WTC11 (cell line): ENCODE measurements at regions not wholly inside any gene's neighbourhood (a gene's known extent, or its start where the extent isn't known, plus 50 kb on each side); places are given as distances from the start of the nearest gene placed in this dataset.

Experiments
- ATAC-seq: fragments of 200-7000 bp; cut with Tn5 transposase; 2 replicates; pipeline ENCODE4 v1.10.0; 2021; ENCODE audit warnings: mild to moderate bottlenecking, moderate library complexity
- CTCF ChIA-PET: fragments of 300-600 bp; sonication (Branson Sonifier 250); formaldehyde crosslinking; loops from one replicate; lab custom pipeline; 2021; ENCODE audit warnings: antibody characterized with exemption; lab: Charles Lee
- POLR2A ChIA-PET: fragments of 350-600 bp; sonication (Branson Sonifier 250); formaldehyde crosslinking; loops from one replicate; lab custom pipeline; 2021; ENCODE audit warnings: antibody characterized with exemption; lab: Charles Lee
- DNase-seq: peaks from one replicate; pipeline ENCODE4 v3.0.0; 2021; ENCODE audit warnings: low spot score
- H3K27ac Mint-ChIP-seq: 2 replicates; pipeline ENCODE4 v1.8.0; 2021; ENCODE audit warnings: mixed read lengths
- H3K27me3 Mint-ChIP-seq: 2 replicates; pipeline ENCODE4 v1.8.0; 2021; ENCODE audit warnings: low read depth, mild to moderate bottlenecking, moderate library complexity, mixed read lengths
- H3K36me3 Mint-ChIP-seq: 2 replicates; pipeline ENCODE4 v1.8.0; 2021; ENCODE audit warnings: mixed read lengths
- H3K4me1 Mint-ChIP-seq: 2 replicates; pipeline ENCODE4 v1.8.0; 2022; ENCODE audit warnings: mixed read lengths
- H3K4me3 Mint-ChIP-seq: 2 replicates; pipeline ENCODE4 v1.8.0; 2021; ENCODE audit warnings: mild to moderate bottlenecking, moderate library complexity, mixed read lengths
- H3K9me3 Mint-ChIP-seq: 2 replicates; pipeline ENCODE4 v1.8.0; 2021; ENCODE audit warnings: mixed read lengths
- ERG ChIP-seq: fragments of 250-450 bp; sonication (Bioruptor Pico); IDR thresholded peaks from 2 replicates; pipeline ENCODE4 v1.8.0; 2021; ENCODE audit warnings: mild to moderate bottlenecking
- FOXP4 ChIP-seq: sonication (generic); formaldehyde crosslinking; IDR thresholded peaks from 2 replicates; pipeline ENCODE4 v1.8.0; 2022; ENCODE audit warnings: mild to moderate bottlenecking, missing genetic modification reagents
- GABPB1 ChIP-seq: sonication (generic); formaldehyde crosslinking; IDR thresholded peaks from 2 replicates; pipeline ENCODE4 v1.8.1; 2023; ENCODE audit warnings: mild to moderate bottlenecking, missing genetic modification reagents
- IRF2 ChIP-seq: sonication (generic); formaldehyde crosslinking; IDR thresholded peaks from 2 replicates; pipeline ENCODE4 v1.8.0; 2022; ENCODE audit warnings: low read depth, missing genetic modification reagents, borderline replicate concordance
- JAZF1 ChIP-seq: fragments of 250-450 bp; sonication (Bioruptor Pico); IDR thresholded peaks from 2 replicates; pipeline ENCODE4 v1.9.0; 2021; ENCODE audit warnings: moderate library complexity, mild to moderate bottlenecking, inconsistent platforms
- JUN ChIP-seq: sonication (generic); formaldehyde crosslinking; IDR thresholded peaks from 2 replicates; pipeline ENCODE4 v1.8.0; 2023; ENCODE audit warnings: mild to moderate bottlenecking, missing genetic modification reagents
- RORB ChIP-seq: fragments of 250-450 bp; sonication (Bioruptor Pico); IDR thresholded peaks from 2 replicates; pipeline ENCODE4 v1.9.0; 2021; ENCODE audit warnings: mild to moderate bottlenecking
- SMAD4 ChIP-seq: sonication (generic); formaldehyde crosslinking; IDR thresholded peaks from 2 replicates; pipeline ENCODE4 v1.8.0; 2022; ENCODE audit warnings: mild to moderate bottlenecking, missing genetic modification reagents
- SOX15 ChIP-seq: fragments of 250-450 bp; sonication (Bioruptor Pico); IDR thresholded peaks from 2 replicates; pipeline ENCODE4 v1.9.0; 2021; ENCODE audit warnings: mild to moderate bottlenecking
- ZBTB21 ChIP-seq: sonication (generic); formaldehyde crosslinking; IDR thresholded peaks from 2 replicates; pipeline ENCODE4 v1.8.1; 2023; ENCODE audit warnings: mild to moderate bottlenecking, missing genetic modification reagents, borderline replicate concordance
- ZNF317 ChIP-seq: sonication (generic); formaldehyde crosslinking; IDR thresholded peaks from 2 replicates; pipeline ENCODE4 v1.8.1; 2023; ENCODE audit warnings: low read depth, mild to moderate bottlenecking, moderate library complexity, missing genetic modification reagents, borderline replicate concordance
- ZNF512 ChIP-seq: sonication (generic); formaldehyde crosslinking; IDR thresholded peaks from 2 replicates; pipeline ENCODE4 v1.8.1; 2022; ENCODE audit warnings: missing genetic modification reagents, borderline replicate concordance
- TF ChIP-seq, protein P1 (sequence below): sonication (generic); formaldehyde crosslinking; IDR thresholded peaks from 2 replicates; pipeline ENCODE4 v1.8.1; 2023; ENCODE audit warnings: mild to moderate bottlenecking, moderate library complexity, missing genetic modification reagents
- TF ChIP-seq, protein P2 (sequence below): fragments of 250-450 bp; sonication (Bioruptor Pico); IDR thresholded peaks from 2 replicates; pipeline ENCODE4 v1.9.0; 2021; ENCODE audit warnings: mild to moderate bottlenecking
- TF ChIP-seq, protein P3 (sequence below): sonication (generic); formaldehyde crosslinking; IDR thresholded peaks from 2 replicates; pipeline ENCODE4 v1.8.0; 2023; ENCODE audit warnings: mild to moderate bottlenecking, missing genetic modification reagents
- TF ChIP-seq, protein P4 (sequence below): sonication (generic); formaldehyde crosslinking; IDR thresholded peaks from 2 replicates; pipeline ENCODE4 v1.8.1; 2023; ENCODE audit warnings: mild to moderate bottlenecking, missing genetic modification reagents, moderate library complexity
- TF ChIP-seq, protein P5 (sequence below): sonication (generic); formaldehyde crosslinking; IDR thresholded peaks from 2 replicates; pipeline ENCODE4 v1.8.1; 2023; ENCODE audit warnings: mild to moderate bottlenecking, missing genetic modification reagents, moderate library complexity
- TF ChIP-seq, protein P6 (sequence below): fragments of 250-450 bp; sonication (Bioruptor Pico); IDR thresholded peaks from 2 replicates; pipeline ENCODE4 v1.9.0; 2021; ENCODE audit warnings: mild to moderate bottlenecking, borderline replicate concordance
- TF ChIP-seq, protein P7 (sequence below): sonication (generic); formaldehyde crosslinking; IDR thresholded peaks from 2 replicates; pipeline ENCODE4 v1.8.0; 2023; ENCODE audit warnings: missing genetic modification reagents

- Mint-ChIP-seq H3K27me3 (no peaks in the 10 kb centered on the region), H3K36me3 (no peaks in the 10 kb centered on the region), H3K27ac (no peak overlapping the region), H3K4me1 (peaks cover 22% of the 10 kb centered on the region), H3K9me3 (no peaks in the 10 kb centered on the region), H3K4me3 (no peak overlapping the region)
- no peak for TF ChIP-seq JAZF1
- TF ChIP-seq FOXP4: no peak
- TF ChIP-seq JUN (CRISPR knock-in tag): no peak
- TF ChIP-seq, protein P1, sequence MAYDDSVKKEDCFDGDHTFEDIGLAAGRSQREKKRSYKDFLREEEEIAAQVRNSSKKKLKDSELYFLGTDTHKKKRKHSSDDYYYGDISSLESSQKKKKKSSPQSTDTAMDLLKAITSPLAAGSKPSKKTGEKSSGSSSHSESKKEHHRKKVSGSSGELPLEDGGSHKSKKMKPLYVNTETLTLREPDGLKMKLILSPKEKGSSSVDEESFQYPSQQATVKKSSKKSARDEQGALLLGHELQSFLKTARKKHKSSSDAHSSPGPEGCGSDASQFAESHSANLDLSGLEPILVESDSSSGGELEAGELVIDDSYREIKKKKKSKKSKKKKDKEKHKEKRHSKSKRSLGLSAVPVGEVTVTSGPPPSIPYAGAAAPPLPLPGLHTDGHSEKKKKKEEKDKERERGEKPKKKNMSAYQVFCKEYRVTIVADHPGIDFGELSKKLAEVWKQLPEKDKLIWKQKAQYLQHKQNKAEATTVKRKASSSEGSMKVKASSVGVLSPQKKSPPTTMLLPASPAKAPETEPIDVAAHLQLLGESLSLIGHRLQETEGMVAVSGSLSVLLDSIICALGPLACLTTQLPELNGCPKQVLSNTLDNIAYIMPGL (CRISPR knock-in tag): no peak
- TF ChIP-seq, protein P2, sequence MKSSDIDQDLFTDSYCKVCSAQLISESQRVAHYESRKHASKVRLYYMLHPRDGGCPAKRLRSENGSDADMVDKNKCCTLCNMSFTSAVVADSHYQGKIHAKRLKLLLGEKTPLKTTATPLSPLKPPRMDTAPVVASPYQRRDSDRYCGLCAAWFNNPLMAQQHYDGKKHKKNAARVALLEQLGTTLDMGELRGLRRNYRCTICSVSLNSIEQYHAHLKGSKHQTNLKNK (CRISPR knock-in tag): no peak
- TF ChIP-seq, protein P3, sequence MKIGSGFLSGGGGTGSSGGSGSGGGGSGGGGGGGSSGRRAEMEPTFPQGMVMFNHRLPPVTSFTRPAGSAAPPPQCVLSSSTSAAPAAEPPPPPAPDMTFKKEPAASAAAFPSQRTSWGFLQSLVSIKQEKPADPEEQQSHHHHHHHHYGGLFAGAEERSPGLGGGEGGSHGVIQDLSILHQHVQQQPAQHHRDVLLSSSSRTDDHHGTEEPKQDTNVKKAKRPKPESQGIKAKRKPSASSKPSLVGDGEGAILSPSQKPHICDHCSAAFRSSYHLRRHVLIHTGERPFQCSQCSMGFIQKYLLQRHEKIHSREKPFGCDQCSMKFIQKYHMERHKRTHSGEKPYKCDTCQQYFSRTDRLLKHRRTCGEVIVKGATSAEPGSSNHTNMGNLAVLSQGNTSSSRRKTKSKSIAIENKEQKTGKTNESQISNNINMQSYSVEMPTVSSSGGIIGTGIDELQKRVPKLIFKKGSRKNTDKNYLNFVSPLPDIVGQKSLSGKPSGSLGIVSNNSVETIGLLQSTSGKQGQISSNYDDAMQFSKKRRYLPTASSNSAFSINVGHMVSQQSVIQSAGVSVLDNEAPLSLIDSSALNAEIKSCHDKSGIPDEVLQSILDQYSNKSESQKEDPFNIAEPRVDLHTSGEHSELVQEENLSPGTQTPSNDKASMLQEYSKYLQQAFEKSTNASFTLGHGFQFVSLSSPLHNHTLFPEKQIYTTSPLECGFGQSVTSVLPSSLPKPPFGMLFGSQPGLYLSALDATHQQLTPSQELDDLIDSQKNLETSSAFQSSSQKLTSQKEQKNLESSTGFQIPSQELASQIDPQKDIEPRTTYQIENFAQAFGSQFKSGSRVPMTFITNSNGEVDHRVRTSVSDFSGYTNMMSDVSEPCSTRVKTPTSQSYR: no peak
- TF ChIP-seq RORB (CRISPR knock-in tag): no peak
- TF ChIP-seq, protein P4, sequence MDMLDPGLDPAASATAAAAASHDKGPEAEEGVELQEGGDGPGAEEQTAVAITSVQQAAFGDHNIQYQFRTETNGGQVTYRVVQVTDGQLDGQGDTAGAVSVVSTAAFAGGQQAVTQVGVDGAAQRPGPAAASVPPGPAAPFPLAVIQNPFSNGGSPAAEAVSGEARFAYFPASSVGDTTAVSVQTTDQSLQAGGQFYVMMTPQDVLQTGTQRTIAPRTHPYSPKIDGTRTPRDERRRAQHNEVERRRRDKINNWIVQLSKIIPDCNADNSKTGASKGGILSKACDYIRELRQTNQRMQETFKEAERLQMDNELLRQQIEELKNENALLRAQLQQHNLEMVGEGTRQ (CRISPR knock-in tag): no peak
- no peak for TF ChIP-seq ERG
- no peak for TF ChIP-seq SMAD4 (CRISPR knock-in tag)
- TF ChIP-seq GABPB1 (CRISPR knock-in tag): no peak
- TF ChIP-seq IRF2: no peak
- TF ChIP-seq SOX15 (CRISPR knock-in tag): no peak
- TF ChIP-seq, protein P5, sequence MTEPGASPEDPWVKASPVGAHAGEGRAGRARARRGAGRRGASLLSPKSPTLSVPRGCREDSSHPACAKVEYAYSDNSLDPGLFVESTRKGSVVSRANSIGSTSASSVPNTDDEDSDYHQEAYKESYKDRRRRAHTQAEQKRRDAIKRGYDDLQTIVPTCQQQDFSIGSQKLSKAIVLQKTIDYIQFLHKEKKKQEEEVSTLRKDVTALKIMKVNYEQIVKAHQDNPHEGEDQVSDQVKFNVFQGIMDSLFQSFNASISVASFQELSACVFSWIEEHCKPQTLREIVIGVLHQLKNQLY (CRISPR knock-in tag): no peak
- no peak for TF ChIP-seq ZNF317 (CRISPR knock-in tag)
- TF ChIP-seq ZNF512: no peak
- no peak for TF ChIP-seq ZBTB21 (CRISPR knock-in tag)
- TF ChIP-seq, protein P6, sequence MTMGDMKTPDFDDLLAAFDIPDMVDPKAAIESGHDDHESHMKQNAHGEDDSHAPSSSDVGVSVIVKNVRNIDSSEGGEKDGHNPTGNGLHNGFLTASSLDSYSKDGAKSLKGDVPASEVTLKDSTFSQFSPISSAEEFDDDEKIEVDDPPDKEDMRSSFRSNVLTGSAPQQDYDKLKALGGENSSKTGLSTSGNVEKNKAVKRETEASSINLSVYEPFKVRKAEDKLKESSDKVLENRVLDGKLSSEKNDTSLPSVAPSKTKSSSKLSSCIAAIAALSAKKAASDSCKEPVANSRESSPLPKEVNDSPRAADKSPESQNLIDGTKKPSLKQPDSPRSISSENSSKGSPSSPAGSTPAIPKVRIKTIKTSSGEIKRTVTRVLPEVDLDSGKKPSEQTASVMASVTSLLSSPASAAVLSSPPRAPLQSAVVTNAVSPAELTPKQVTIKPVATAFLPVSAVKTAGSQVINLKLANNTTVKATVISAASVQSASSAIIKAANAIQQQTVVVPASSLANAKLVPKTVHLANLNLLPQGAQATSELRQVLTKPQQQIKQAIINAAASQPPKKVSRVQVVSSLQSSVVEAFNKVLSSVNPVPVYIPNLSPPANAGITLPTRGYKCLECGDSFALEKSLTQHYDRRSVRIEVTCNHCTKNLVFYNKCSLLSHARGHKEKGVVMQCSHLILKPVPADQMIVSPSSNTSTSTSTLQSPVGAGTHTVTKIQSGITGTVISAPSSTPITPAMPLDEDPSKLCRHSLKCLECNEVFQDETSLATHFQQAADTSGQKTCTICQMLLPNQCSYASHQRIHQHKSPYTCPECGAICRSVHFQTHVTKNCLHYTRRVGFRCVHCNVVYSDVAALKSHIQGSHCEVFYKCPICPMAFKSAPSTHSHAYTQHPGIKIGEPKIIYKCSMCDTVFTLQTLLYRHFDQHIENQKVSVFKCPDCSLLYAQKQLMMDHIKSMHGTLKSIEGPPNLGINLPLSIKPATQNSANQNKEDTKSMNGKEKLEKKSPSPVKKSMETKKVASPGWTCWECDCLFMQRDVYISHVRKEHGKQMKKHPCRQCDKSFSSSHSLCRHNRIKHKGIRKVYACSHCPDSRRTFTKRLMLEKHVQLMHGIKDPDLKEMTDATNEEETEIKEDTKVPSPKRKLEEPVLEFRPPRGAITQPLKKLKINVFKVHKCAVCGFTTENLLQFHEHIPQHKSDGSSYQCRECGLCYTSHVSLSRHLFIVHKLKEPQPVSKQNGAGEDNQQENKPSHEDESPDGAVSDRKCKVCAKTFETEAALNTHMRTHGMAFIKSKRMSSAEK (CRISPR knock-in tag): no peak
- TF ChIP-seq, protein P7, sequence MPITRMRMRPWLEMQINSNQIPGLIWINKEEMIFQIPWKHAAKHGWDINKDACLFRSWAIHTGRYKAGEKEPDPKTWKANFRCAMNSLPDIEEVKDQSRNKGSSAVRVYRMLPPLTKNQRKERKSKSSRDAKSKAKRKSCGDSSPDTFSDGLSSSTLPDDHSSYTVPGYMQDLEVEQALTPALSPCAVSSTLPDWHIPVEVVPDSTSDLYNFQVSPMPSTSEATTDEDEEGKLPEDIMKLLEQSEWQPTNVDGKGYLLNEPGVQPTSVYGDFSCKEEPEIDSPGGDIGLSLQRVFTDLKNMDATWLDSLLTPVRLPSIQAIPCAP (CRISPR knock-in tag): no peak
- POLR2A ChIA-PET: no interaction called here
- ATAC-seq (no peak), DNase-seq (no peak)
- CTCF ChIA-PET: no interaction called here
These were observed 358.2 kb downstream of the HTR1B start for GRCh38 chr6:77105091-77105490.
